H9 (cell line): ENCODE measurements at regions not wholly inside any gene's neighbourhood (a gene's known extent, or its start where the extent isn't known, plus 50 kb on each side); places are given as distances from the start of the nearest gene placed in this dataset.
A peak's percentile ranks its signal among the peaks of the same experiment; 100 is the strongest.

Source experiments
- DNase-seq: peaks from one replicate; pipeline ENCODE4 v3.0.0-alpha.2; 2017
- H2AFZ ChIP-seq: one replicate; pipeline ENCODE4 v1.6.1; 2013; ENCODE audit warnings: mild to moderate bottlenecking, low read length, control low read depth, moderate library complexity
- H2AK5ac ChIP-seq: 2 replicates; pipeline ENCODE4 v1.6.1; 2013; ENCODE audit warnings: low read length, control low read depth, mixed read lengths; ENCODE audit not compliant: insufficient read length
- H2BK120ac ChIP-seq: one replicate; pipeline ENCODE4 v1.6.1; 2013; ENCODE audit warnings: low read depth, mild to moderate bottlenecking, low read length, control low read depth, inconsistent platforms; ENCODE audit not compliant: poor library complexity, severe bottlenecking
- H2BK12ac ChIP-seq: 2 replicates; pipeline ENCODE4 v1.6.1; 2013; ENCODE audit warnings: low read length, control low read depth, mixed read lengths, low read depth; ENCODE audit not compliant: insufficient read length
- H2BK15ac ChIP-seq: 2 replicates; pipeline ENCODE4 v1.6.1; 2013; ENCODE audit warnings: low read depth, low read length, control low read depth
- H2BK20ac ChIP-seq: one replicate; pipeline ENCODE4 v1.6.1; 2013; ENCODE audit warnings: low read depth, mild to moderate bottlenecking, low read length, control low read depth, inconsistent platforms; ENCODE audit not compliant: poor library complexity, severe bottlenecking
- H2BK5ac ChIP-seq: 2 replicates; pipeline ENCODE4 v1.6.1; 2013; ENCODE audit warnings: low read length, control low read depth, mixed read lengths; ENCODE audit not compliant: insufficient read length
- H3K14ac ChIP-seq: 2 replicates; pipeline ENCODE4 v1.6.1; 2013; ENCODE audit warnings: low read length, control low read depth; ENCODE audit not compliant: insufficient read depth
- H3K18ac ChIP-seq: 2 replicates; pipeline ENCODE4 v1.6.1; 2013; ENCODE audit warnings: low read depth, mild to moderate bottlenecking, mixed read lengths, low read length, control low read depth; ENCODE audit not compliant: insufficient read length
- H3K23ac ChIP-seq: 2 replicates; pipeline ENCODE4 v1.6.1; 2013; ENCODE audit warnings: low read length, control low read depth, mixed read lengths, low read depth; ENCODE audit not compliant: insufficient read length
- H3K23me2 ChIP-seq: 2 replicates; pipeline ENCODE4 v1.6.1; 2013; ENCODE audit warnings: low read depth, mild to moderate bottlenecking, mixed read lengths, low read length, control low read depth; ENCODE audit not compliant: insufficient read length, poor library complexity, severe bottlenecking
- H3K27ac ChIP-seq: 2 replicates; pipeline ENCODE4 v1.5.1; 2013; ENCODE audit warnings: low read length, control low read depth, mixed read lengths, low read depth; ENCODE audit not compliant: insufficient read length
- H3K27me3 ChIP-seq: 2 replicates; pipeline ENCODE4 v1.6.1; 2013; ENCODE audit warnings: low read length, control low read depth, inconsistent platforms; ENCODE audit not compliant: insufficient read depth
- H3K4ac ChIP-seq: 2 replicates; pipeline ENCODE4 v1.6.1; 2013; ENCODE audit warnings: low read depth, mild to moderate bottlenecking, control low read depth, inconsistent platforms, low read length, moderate library complexity
- H3K4me1 ChIP-seq: 2 replicates; pipeline ENCODE4 v1.6.1; 2013; ENCODE audit warnings: low read length, control low read depth, inconsistent platforms; ENCODE audit not compliant: insufficient read depth
- H3K4me2 ChIP-seq: 2 replicates; pipeline ENCODE4 v1.6.1; 2013; ENCODE audit warnings: low read length, control low read depth, mixed read lengths; ENCODE audit not compliant: insufficient read length, insufficient read depth
- H3K56ac ChIP-seq: 2 replicates; pipeline ENCODE4 v1.6.1; 2013; ENCODE audit warnings: low read depth, mild to moderate bottlenecking, mixed read lengths, low read length, control low read depth; ENCODE audit not compliant: insufficient read length
- H3K79me1 ChIP-seq: 2 replicates; pipeline ENCODE4 v1.6.1; 2013; ENCODE audit warnings: low read depth, mild to moderate bottlenecking, moderate library complexity, low read length, control low read depth, inconsistent platforms; ENCODE audit not compliant: insufficient read depth, poor library complexity, severe bottlenecking
- H3K79me2 ChIP-seq: 2 replicates; pipeline ENCODE4 v1.6.1; 2013; ENCODE audit warnings: low read length, control low read depth, inconsistent platforms; ENCODE audit not compliant: insufficient read depth
- H3K9ac ChIP-seq: 2 replicates; pipeline ENCODE4 v1.6.1; 2013; ENCODE audit warnings: low read length, control low read depth, mixed read lengths; ENCODE audit not compliant: insufficient read length; ENCODE audit errors: extremely low read depth
- H3K9me3 ChIP-seq: one replicate; pipeline ENCODE4 v1.6.1; 2013; ENCODE audit warnings: low read depth, low read length, inconsistent platforms; ENCODE audit not compliant: control insufficient read depth
- H3T11ph ChIP-seq: one replicate; pipeline ENCODE4 v1.6.1; 2013; ENCODE audit warnings: mild to moderate bottlenecking, low read length, control low read depth, inconsistent platforms
- H4K20me1 ChIP-seq: one replicate; pipeline ENCODE4 v1.6.1; 2013; ENCODE audit not compliant: control insufficient read depth, insufficient read length, insufficient read depth
- H4K5ac ChIP-seq: 2 replicates; pipeline ENCODE4 v1.6.1; 2013; ENCODE audit warnings: low read depth, mild to moderate bottlenecking, mixed read lengths, low read length, control low read depth; ENCODE audit not compliant: insufficient read length
- H4K8ac ChIP-seq: replicated peaks from 2 replicates; pipeline ENCODE4 v1.6.1; 2013; ENCODE audit warnings: low read length, control low read depth, mixed read lengths, low read depth; ENCODE audit not compliant: insufficient read length
- H4K91ac ChIP-seq: 2 replicates; pipeline ENCODE4 v1.6.1; 2013; ENCODE audit warnings: low read depth, mild to moderate bottlenecking, moderate library complexity, mixed read lengths, low read length, control low read depth; ENCODE audit not compliant: insufficient read length
- H3K27ac Mint-ChIP-seq, 3 experiments: 2 replicates in 2 of 3; 3 replicates in 1 of 3; pipeline ENCODE4 v1.8.0; 2020 to 2021; ENCODE audit warnings: mixed read lengths in 3 of 3, mild to moderate bottlenecking in 1 of 3, moderate library complexity in 1 of 3
- H3K27me3 Mint-ChIP-seq: 2 replicates; pipeline ENCODE4 v1.8.0; 2021; ENCODE audit warnings: low read depth, mild to moderate bottlenecking, moderate library complexity, mixed read lengths
- H3K36me3 Mint-ChIP-seq, 3 experiments: 2 replicates in 2 of 3; 3 replicates in 1 of 3; pipeline ENCODE4 v1.8.0; 2020 to 2021; ENCODE audit warnings: low read depth in 3 of 3, mixed read lengths in 3 of 3; ENCODE audit not compliant: insufficient read depth in 1 of 3
- H3K4me1 Mint-ChIP-seq, 2 experiments: 2 replicates each; pipeline ENCODE4 v1.8.0; 2020; ENCODE audit warnings: mixed read lengths in 2 of 2
- H3K4me3 Mint-ChIP-seq, 2 experiments: 2 replicates in 1 of 2; 3 replicates in 1 of 2; pipeline ENCODE4 v1.8.0; 2020 to 2021; ENCODE audit warnings: mild to moderate bottlenecking in 2 of 2, mixed read lengths in 2 of 2, moderate library complexity in 1 of 2
- H3K9me3 Mint-ChIP-seq, 2 experiments: 2 replicates in 1 of 2; 3 replicates in 1 of 2; pipeline ENCODE4 v1.8.0; 2020; ENCODE audit warnings: mild to moderate bottlenecking in 2 of 2, mixed read lengths in 2 of 2, moderate library complexity in 1 of 2
- WGBS: extraction: QIAGEN DNeasy Blood & Tissue Kit; methylation state at CpG from one replicate; pipeline ENCODE4 v1.1.7; 2013; ENCODE audit warnings: missing lambda C conversion rate, low lambda C conversion rate, mixed read lengths; ENCODE audit not compliant: insufficient read length; ENCODE audit errors: extremely low coverage; 5-methylcytosine and 5-hydroxymethylcytosine counted together
- TF ChIP-seq, protein P1 (sequence below): fragments of 200-600 bp; sonication (generic); conservative IDR thresholded peaks from 3 replicates; pipeline ENCODE4 v1.8.0; 2021; ENCODE audit warnings: antibody characterized with exemption, mild to moderate bottlenecking

DNA sequence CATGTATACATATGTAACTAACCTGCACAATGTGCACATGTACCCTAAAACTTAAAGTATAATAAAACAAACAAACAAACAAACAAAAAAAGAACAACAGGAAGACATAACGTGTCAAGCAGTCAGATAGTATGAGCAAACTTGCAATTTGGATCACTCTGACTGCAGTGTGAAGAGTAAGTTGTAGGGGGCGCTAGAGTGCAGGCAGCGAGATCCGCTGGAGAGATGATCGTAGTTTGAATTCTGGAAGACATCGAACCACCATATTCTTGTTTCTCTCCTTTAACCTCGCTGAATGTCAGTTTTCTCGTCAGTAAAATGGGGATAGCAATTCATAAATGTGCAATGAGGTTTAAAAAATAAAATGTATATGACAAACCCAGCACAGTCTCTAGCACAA, 165.2 kb upstream of the LMCD1 start:
- H4K20me1 ChIP-seq: no peaks in the 10 kb centered on the region
- Mint-ChIP-seq H3K27me3 (no peaks in the 10 kb centered on the region), H3K4me3 (no peak overlapping the region), H3K4me1 (peaks cover 19 to 22% of the 10 kb centered on the region in 2 experiments), H3K27ac (no peak overlapping the region), H3K36me3 (0 out of 7 replicates have a peak, but pooled peaks cover 0 to 2% (median 0%) of the 10 kb centered on the region in 3 experiments), H3K9me3 (peaks cover 0 to 7% of the 10 kb centered on the region in 2 experiments; a peak in 2 of 5 replicates)
- peaks cover 6% of the 10 kb centered on the region; the same call in 1 of the 2 replicates for H3K4me1 ChIP-seq
- H4K8ac ChIP-seq: no peak overlapping the region
- H3K23me2 ChIP-seq: no peaks in the 10 kb centered on the region
- no peak overlapping the region for H2BK20ac ChIP-seq
- no peak overlapping the region for H3K18ac ChIP-seq
- no peak overlapping the region for H3K23ac ChIP-seq
- H3K14ac ChIP-seq: no peak overlapping the region
- no peak overlapping the region for H3K56ac ChIP-seq
- no peak overlapping the region for H4K5ac ChIP-seq
- no peak overlapping the region for H3T11ph ChIP-seq
- H2AFZ ChIP-seq: no peak overlapping the region
- H3K79me2 ChIP-seq: no peaks in the 10 kb centered on the region
- no peak overlapping the region for H2AK5ac ChIP-seq
- H3K4ac ChIP-seq: no peak overlapping the region
- no peak overlapping the region for H2BK12ac ChIP-seq
- no peak overlapping the region for H3K4me2 ChIP-seq
- H4K91ac ChIP-seq: no peak overlapping the region
- H3K9ac ChIP-seq: no peak overlapping the region
- no peaks in the 10 kb centered on the region for H3K79me1 ChIP-seq
- H2BK5ac ChIP-seq: no peak overlapping the region
- H3K27me3 ChIP-seq: no peaks in the 10 kb centered on the region
- peak; percentile 38 for DNase-seq
- no peak overlapping the region for H2BK15ac ChIP-seq
- TF ChIP-seq, protein P1, sequence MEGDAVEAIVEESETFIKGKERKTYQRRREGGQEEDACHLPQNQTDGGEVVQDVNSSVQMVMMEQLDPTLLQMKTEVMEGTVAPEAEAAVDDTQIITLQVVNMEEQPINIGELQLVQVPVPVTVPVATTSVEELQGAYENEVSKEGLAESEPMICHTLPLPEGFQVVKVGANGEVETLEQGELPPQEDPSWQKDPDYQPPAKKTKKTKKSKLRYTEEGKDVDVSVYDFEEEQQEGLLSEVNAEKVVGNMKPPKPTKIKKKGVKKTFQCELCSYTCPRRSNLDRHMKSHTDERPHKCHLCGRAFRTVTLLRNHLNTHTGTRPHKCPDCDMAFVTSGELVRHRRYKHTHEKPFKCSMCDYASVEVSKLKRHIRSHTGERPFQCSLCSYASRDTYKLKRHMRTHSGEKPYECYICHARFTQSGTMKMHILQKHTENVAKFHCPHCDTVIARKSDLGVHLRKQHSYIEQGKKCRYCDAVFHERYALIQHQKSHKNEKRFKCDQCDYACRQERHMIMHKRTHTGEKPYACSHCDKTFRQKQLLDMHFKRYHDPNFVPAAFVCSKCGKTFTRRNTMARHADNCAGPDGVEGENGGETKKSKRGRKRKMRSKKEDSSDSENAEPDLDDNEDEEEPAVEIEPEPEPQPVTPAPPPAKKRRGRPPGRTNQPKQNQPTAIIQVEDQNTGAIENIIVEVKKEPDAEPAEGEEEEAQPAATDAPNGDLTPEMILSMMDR: peak; percentile 80
- no CpG with 5 or more reads among the region's 8 CpGs for WGBS
- no peak overlapping the region for H2BK120ac ChIP-seq
- no peaks in the 10 kb centered on the region for H3K9me3 ChIP-seq
- no peak overlapping the region for H3K27ac ChIP-seq
